ENCODE measurements at regions not wholly inside any gene's neighbourhood (a gene's known extent, or its start where the extent isn't known, plus 50 kb on each side); places are given as distances from the start of the nearest gene placed in this dataset.
A peak's percentile ranks its signal among the peaks of the same experiment; 100 is the strongest.

DNA sequence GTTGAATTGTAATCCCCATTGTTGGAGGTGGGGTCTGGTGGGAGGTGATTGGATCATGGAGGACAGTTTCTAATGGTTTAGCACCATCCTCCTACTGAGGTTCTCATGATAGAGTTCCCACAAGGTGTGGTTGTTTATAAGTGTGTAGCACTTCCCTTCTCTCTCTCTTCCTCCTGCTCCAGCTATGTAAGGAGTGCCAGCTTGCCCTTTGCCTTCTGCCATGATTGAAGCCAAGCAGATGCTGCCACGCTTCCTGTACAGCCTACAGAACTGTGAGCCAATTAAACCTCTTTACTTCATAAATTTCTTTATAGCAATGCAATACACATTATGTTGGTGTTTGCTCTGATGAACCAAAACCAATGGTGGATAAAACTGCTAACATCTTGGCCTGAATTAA is 238.2 kb downstream of the EFNB2 start:
- Histone ChIP-seq H3K9me3 (ENCODE audit: control insufficient read depth, low read length) (no peaks in the 10 kb centered on the region), H3K27me3 (replicated peaks; ENCODE audit: control insufficient read depth, insufficient read depth, low read length) (peaks cover 5% of the 10 kb centered on the region), H3K4me1 (ENCODE audit: control insufficient read depth, insufficient read depth, low read length) (no peaks in the 10 kb centered on the region), H3K9ac (ENCODE audit: low read length) (no peak overlapping the region), H3K36me3 (ENCODE audit: control insufficient read depth, insufficient read depth, low read length, severe bottlenecking) (no peaks in the 10 kb centered on the region), H3K4me3 (ENCODE audit: low read length) (no peak overlapping the region)
- no peak for DNase-seq (ENCODE audit: low read depth)

DNA sequence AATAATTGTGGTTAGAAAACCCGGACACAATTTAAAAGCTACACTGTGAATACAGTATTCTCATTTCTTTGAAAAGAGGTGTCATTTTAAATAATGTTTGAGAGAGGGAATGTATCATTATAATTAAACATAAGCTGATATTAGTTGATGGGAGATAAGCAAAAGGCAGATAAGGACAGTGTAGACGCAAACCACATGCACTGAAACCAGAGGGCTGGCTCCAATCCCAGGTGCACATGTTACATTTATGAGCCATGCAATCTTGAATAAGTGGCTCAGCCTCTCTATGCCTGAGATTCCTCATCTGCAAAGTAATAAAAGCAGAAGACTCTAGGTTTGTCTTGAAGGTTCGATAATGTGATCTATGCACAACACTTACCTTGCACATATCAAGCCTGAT is 238.7 kb downstream of the EFNB2 start:
- Histone ChIP-seq H3K9ac (ENCODE audit: low read length) (no peak overlapping the region), H3K27me3 (replicated peaks; ENCODE audit: control insufficient read depth, insufficient read depth, low read length) (peaks cover 5% of the 10 kb centered on the region), H3K4me3 (ENCODE audit: low read length) (no peak overlapping the region), H3K4me1 (ENCODE audit: control insufficient read depth, insufficient read depth, low read length) (no peaks in the 10 kb centered on the region), H3K9me3 (ENCODE audit: control insufficient read depth, low read length) (no peaks in the 10 kb centered on the region), H3K36me3 (ENCODE audit: control insufficient read depth, insufficient read depth, low read length, severe bottlenecking) (no peaks in the 10 kb centered on the region)
- DNase-seq (ENCODE audit: low read depth): no peak

DNA sequence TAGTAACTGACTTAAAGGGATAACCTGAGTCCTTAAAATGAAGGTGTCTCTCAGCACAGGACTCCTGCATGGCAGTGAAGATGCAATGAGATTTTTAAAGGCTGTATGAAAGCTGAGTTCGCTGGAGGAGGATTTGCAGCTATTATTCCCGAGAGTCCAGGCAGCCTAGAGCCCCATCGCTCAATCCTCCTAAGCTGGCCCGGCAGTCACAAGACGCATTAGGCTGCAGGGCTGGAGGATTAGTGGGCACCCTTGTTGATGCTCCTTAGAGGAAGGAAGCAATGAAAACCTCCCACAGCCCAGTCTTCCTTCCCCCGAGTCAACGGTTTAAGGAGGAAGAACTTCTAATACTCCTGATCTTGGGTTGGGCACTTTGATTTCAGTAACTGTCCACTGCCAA is 239.5 kb downstream of the EFNB2 start:
- Histone ChIP-seq H3K4me3 (ENCODE audit: low read length) (no peak overlapping the region), H3K4me1 (ENCODE audit: control insufficient read depth, insufficient read depth, low read length) (no peaks in the 10 kb centered on the region), H3K9ac (ENCODE audit: low read length) (no peak overlapping the region), H3K36me3 (ENCODE audit: control insufficient read depth, insufficient read depth, low read length, severe bottlenecking) (no peaks in the 10 kb centered on the region), H3K27me3 (replicated peaks; ENCODE audit: control insufficient read depth, insufficient read depth, low read length) (peaks cover 5% of the 10 kb centered on the region), H3K9me3 (ENCODE audit: control insufficient read depth, low read length) (no peaks in the 10 kb centered on the region)
- no peak for DNase-seq (ENCODE audit: low read depth)

DNA sequence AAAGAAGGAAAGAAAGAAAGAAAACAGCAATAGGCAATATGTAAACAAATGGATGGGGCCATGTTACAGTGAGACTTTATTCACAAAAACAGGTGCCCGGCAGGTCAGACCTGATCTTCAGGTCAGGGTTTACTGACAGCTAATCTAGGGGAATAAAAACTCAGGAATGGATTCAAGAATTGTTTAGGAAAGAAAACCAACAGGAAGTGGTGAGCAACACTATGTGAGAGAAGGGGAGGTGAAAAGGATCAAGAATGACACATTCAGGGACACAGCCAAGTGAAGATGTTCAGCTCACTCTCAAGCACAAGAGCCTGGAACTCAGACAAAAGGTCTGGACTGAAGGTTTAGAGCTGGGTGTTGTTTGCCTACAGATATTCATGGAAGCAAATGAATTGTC is 244.5 kb downstream of the EFNB2 start:
- DNase-seq (ENCODE audit: low read depth): peak; percentile 18
- Histone ChIP-seq H3K36me3 (ENCODE audit: control insufficient read depth, insufficient read depth, low read length, severe bottlenecking) (no peaks in the 10 kb centered on the region), H3K4me3 (ENCODE audit: low read length) (no peak overlapping the region), H3K9ac (ENCODE audit: low read length) (no peak overlapping the region), H3K9me3 (ENCODE audit: control insufficient read depth, low read length) (no peaks in the 10 kb centered on the region), H3K4me1 (ENCODE audit: control insufficient read depth, insufficient read depth, low read length) (no peaks in the 10 kb centered on the region), H3K27me3 (replicated peaks; ENCODE audit: control insufficient read depth, insufficient read depth, low read length) (peaks cover 5% of the 10 kb centered on the region)

DNA sequence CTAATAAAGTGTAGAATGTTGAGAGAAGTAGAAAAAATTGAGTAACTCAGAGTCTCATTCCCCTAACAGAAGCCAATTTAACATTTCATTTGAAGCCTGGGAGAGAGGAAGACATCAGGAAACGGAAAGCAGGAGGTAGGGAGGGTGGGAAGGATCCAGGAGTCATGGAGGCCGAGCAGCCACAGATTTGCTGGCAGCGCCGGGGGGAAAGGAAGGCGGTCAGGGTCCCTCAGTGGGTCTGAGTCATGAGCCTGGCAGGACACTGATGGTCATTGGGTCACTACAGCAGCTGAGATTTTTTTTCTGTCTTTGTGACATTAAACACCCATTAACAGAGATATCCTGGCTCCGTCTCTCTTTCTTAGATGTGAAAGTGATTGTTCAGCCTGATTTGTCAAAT is 248.1 kb downstream of the EFNB2 start:
- no peak for DNase-seq (ENCODE audit: low read depth)
- no peak overlapping the region for H3K9ac ChIP-seq (ENCODE audit: low read length)
- H3K4me3 ChIP-seq (ENCODE audit: low read length): no peak overlapping the region
- H3K4me1 ChIP-seq (ENCODE audit: control insufficient read depth, insufficient read depth, low read length): no peaks in the 10 kb centered on the region
- H3K36me3 ChIP-seq (ENCODE audit: control insufficient read depth, insufficient read depth, low read length, severe bottlenecking): no peaks in the 10 kb centered on the region
- no peaks in the 10 kb centered on the region for H3K27me3 ChIP-seq (replicated peaks; ENCODE audit: control insufficient read depth, insufficient read depth, low read length)
- H3K9me3 ChIP-seq (ENCODE audit: control insufficient read depth, low read length): no peaks in the 10 kb centered on the region

DNA sequence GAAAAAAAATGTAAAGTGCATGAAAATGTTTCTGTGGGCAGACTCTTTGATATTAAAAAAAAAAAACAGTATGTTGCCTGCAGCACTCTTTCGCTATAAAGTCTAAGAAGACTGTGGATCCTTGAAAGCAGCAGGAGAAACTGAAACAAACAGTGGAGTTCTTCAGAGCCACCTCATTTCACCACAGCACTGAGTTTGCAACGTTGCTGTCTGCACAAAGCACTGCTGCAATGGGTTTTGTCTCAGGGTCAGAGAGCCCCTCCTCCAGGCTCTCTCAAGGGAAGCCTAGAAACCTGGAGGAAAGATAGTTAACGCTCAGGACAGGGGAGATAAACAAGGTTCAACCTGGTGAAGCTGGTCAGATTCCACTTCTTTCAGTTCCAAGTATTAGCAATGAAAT is 248.7 kb downstream of the EFNB2 start:
- no peak overlapping the region for H3K9ac ChIP-seq (ENCODE audit: low read length)
- H3K27me3 ChIP-seq (replicated peaks; ENCODE audit: control insufficient read depth, insufficient read depth, low read length): no peaks in the 10 kb centered on the region
- H3K9me3 ChIP-seq (ENCODE audit: control insufficient read depth, low read length): no peaks in the 10 kb centered on the region
- H3K36me3 ChIP-seq (ENCODE audit: control insufficient read depth, insufficient read depth, low read length, severe bottlenecking): no peaks in the 10 kb centered on the region
- no peaks in the 10 kb centered on the region for H3K4me1 ChIP-seq (ENCODE audit: control insufficient read depth, insufficient read depth, low read length)
- no peak overlapping the region for H3K4me3 ChIP-seq (ENCODE audit: low read length)
- no peak for DNase-seq (ENCODE audit: low read depth)

DNA sequence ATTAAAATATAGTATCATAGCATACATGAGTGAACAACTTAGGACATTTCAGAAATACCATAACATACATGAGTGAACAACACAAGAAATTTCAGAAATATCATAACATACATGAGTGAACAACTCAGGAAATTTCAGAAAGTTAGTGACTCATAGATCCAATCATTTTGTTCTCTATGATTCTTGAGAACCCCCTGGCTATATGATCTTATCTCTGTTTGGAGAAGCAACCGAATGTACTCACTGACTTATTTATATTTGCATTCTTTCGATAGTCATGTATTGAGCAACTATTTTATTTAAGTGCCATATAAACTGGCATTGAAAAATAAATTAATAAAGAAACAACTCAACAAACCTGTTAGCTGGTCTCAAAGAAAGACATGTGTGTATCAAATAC is 251.1 kb downstream of the EFNB2 start:
- H3K27me3 ChIP-seq (replicated peaks; ENCODE audit: control insufficient read depth, insufficient read depth, low read length): no peaks in the 10 kb centered on the region
- H3K9ac ChIP-seq (ENCODE audit: low read length): no peak overlapping the region
- H3K4me1 ChIP-seq (ENCODE audit: control insufficient read depth, insufficient read depth, low read length): no peaks in the 10 kb centered on the region
- no peaks in the 10 kb centered on the region for H3K36me3 ChIP-seq (ENCODE audit: control insufficient read depth, insufficient read depth, low read length, severe bottlenecking)
- H3K9me3 ChIP-seq (ENCODE audit: control insufficient read depth, low read length): no peaks in the 10 kb centered on the region
- no peak overlapping the region for H3K4me3 ChIP-seq (ENCODE audit: low read length)
- peak; percentile 70 for DNase-seq (ENCODE audit: low read depth)

DNA sequence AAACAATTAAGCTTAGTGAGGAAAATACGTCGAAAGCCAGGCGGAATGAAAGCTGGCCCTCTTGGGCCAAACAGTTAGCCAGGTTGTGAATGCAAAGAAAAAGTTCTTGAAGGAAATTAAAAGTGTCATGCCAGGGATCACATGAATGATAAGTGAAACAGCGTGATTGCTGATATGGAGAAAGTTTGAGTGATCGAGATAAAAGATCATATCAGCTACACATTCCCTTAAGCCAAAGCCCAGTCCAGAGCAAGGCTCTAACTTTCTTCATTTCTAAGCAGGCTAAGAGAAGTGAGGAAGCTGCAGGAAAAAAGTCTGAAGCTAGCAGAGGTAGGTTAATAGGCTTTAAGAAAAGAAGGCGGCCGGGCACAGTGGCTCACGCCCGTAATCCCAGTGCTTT is 254.0 kb downstream of the EFNB2 start:
- no peak for DNase-seq (ENCODE audit: low read depth)
- Histone ChIP-seq H3K36me3 (ENCODE audit: control insufficient read depth, insufficient read depth, low read length, severe bottlenecking) (no peaks in the 10 kb centered on the region), H3K9me3 (ENCODE audit: control insufficient read depth, low read length) (no peaks in the 10 kb centered on the region), H3K4me3 (ENCODE audit: low read length) (no peak overlapping the region), H3K9ac (ENCODE audit: low read length) (no peak overlapping the region), H3K27me3 (replicated peaks; ENCODE audit: control insufficient read depth, insufficient read depth, low read length) (no peaks in the 10 kb centered on the region), H3K4me1 (ENCODE audit: control insufficient read depth, insufficient read depth, low read length) (no peaks in the 10 kb centered on the region)

DNA sequence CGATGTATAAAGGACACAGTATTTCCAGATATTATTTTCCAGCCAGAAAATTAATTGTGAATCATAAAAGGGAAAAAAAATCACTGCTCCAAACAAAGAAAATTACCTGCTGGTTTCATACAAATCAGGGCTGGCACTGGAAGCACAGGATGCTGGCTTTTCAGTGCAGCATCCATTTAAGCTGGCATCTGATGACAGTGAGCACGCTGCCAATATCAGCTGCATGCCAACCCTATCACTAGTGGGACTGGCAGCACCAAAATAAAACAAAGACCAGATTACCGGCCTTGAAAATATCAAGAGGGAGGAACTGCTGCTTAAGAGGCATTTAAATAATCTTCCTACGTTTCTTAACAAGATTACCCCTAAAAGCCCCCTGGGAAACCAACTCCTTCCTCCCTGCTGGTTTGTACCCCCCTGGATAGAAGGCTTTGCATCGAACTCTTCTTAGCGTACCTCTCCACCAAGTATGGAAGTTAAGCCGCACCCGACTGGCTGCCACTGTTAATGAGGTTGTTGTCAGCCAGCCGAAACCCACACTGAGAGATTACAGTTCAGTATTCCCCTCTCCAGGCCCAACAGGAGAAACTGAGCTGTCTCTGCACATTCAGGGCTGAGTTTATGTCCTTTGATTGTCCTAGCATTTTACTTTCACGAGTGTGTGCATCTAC is 257.8 kb downstream of the EFNB2 start:
- no peak overlapping the region for H3K4me3 ChIP-seq (ENCODE audit: low read length)
- DNase-seq (ENCODE audit: low read depth): no peak
- H3K27me3 ChIP-seq (replicated peaks; ENCODE audit: control insufficient read depth, insufficient read depth, low read length): no peaks in the 10 kb centered on the region
- no peaks in the 10 kb centered on the region for H3K36me3 ChIP-seq (ENCODE audit: control insufficient read depth, insufficient read depth, low read length, severe bottlenecking)
- no peak overlapping the region for H3K9ac ChIP-seq (ENCODE audit: low read length)
- no peaks in the 10 kb centered on the region for H3K9me3 ChIP-seq (ENCODE audit: control insufficient read depth, low read length)
- no peaks in the 10 kb centered on the region for H3K4me1 ChIP-seq (ENCODE audit: control insufficient read depth, insufficient read depth, low read length)

DNA sequence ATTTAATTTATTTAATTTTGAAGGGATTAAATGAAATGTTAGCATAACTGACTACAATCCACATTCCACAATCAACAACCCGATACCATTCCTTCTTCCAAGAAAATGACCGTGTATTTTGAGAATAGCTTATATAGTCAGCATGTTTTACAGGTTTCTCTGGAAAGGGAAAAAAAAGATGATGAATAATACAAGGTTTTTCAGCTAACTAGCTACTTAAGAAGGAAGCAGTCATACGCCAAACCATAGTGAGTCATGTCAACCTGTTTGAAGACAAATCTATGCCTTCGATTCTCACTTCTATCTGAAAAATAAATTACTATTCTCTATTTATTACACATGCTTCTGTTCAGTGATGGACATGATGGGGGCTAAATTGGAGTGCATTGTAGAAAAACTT is 258.6 kb downstream of the EFNB2 start:
- no peaks in the 10 kb centered on the region for H3K36me3 ChIP-seq (ENCODE audit: control insufficient read depth, insufficient read depth, low read length, severe bottlenecking)
- H3K4me1 ChIP-seq (ENCODE audit: control insufficient read depth, insufficient read depth, low read length): no peaks in the 10 kb centered on the region
- H3K27me3 ChIP-seq (replicated peaks; ENCODE audit: control insufficient read depth, insufficient read depth, low read length): no peaks in the 10 kb centered on the region
- no peak overlapping the region for H3K9ac ChIP-seq (ENCODE audit: low read length)
- no peak for DNase-seq (ENCODE audit: low read depth)
- H3K4me3 ChIP-seq (ENCODE audit: low read length): no peak overlapping the region
- H3K9me3 ChIP-seq (ENCODE audit: control insufficient read depth, low read length): no peaks in the 10 kb centered on the region

DNA sequence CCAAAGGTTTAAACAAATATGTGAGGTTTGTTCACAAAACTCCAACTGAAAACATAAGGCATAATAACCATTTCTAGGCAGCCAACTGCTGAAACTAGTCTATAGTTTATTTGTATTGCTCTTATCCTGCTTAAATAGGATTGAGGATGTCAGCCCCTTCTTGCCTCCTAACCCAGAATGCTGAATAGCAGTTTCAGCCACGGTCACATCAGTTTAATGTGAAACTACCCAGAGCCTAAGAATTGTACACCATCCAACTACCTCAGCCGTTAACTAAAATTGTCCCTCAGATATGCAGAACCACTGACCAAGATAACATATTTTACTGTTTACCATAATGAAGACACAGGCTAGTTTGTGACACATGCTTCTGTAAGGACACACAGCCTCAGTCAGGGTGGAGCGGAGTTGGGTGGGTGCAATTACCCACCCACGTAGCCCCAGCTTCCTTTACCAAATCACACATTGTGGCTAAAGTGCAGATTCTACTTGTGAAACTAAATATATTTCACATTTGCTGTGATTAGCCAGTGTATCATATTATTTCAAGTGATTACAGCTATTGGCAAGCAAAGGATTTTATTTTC is 259.9 kb downstream of the EFNB2 start:
- Histone ChIP-seq H3K4me1 (ENCODE audit: control insufficient read depth, insufficient read depth, low read length) (no peaks in the 10 kb centered on the region), H3K9me3 (ENCODE audit: control insufficient read depth, low read length) (peaks cover 2% of the 10 kb centered on the region), H3K36me3 (ENCODE audit: control insufficient read depth, insufficient read depth, low read length, severe bottlenecking) (no peaks in the 10 kb centered on the region), H3K9ac (ENCODE audit: low read length) (no peak overlapping the region), H3K4me3 (ENCODE audit: low read length) (no peak overlapping the region), H3K27me3 (replicated peaks; ENCODE audit: control insufficient read depth, insufficient read depth, low read length) (no peaks in the 10 kb centered on the region)
- peak; percentile 62 for DNase-seq (ENCODE audit: low read depth)

All from adipocyte (in vitro differentiated cells).